Esophagus squamous epithelium (tissue), 5 donors: ENCODE measurements at regions not wholly inside any gene's neighbourhood (a gene's known extent, or its start where the extent isn't known, plus 50 kb on each side); places are given as distances from the start of the nearest gene placed in this dataset.

Experiments
- DNase-seq: peaks from one replicate; lab custom pipeline; 2025; lab: John Stamatoyannopoulos, UW
- H3K27ac ChIP-seq, 4 donors: fragments of 200-600 bp; sonication (generic); one replicate each; pipeline ENCODE4 v1.5.1; 2016 to 2019; ENCODE audit warnings: mild to moderate bottlenecking in 1 of 4
- H3K27me3 ChIP-seq, 4 donors: fragments of 200-600 bp; sonication (generic); 1 replicate in 3 of 4; 2 replicates in 1 of 4; pipeline versions ENCODE4 v1.5.1 to v1.6.0; 2017 to 2021; ENCODE audit warnings: antibody characterized with exemption in 1 of 4
- H3K36me3 ChIP-seq, 3 donors: fragments of 200-600 bp; sonication (generic); one replicate each; pipeline ENCODE4 v1.5.1; 2016 to 2019
- H3K4me1 ChIP-seq, 3 donors: fragments of 200-600 bp; sonication (generic); one replicate each; pipeline ENCODE4 v1.5.1; 2017 to 2019
- H3K4me3 ChIP-seq, 4 donors: fragments of 200-600 bp; sonication (generic); 1 replicate in 3 of 4; 2 replicates in 1 of 4; pipeline ENCODE4 v1.5.1; 2016 to 2019; ENCODE audit warnings: mild to moderate bottlenecking in 2 of 4, moderate library complexity in 1 of 4
- H3K9me3 ChIP-seq, 3 donors: fragments of 200-600 bp; sonication (generic); one replicate each; pipeline ENCODE4 v1.5.1; 2016 to 2019
- POLR2A ChIP-seq, 4 donors: fragments of 450-650 bp; IDR thresholded peaks; one replicate each; pipeline ENCODE4 v1.6.1; 2017; ENCODE audit warnings: antibody characterized with exemption in 4 of 4, mild to moderate bottlenecking in 4 of 4, moderate library complexity in 3 of 4
- WGBS, 2 donors: methylation state at CpG; one replicate each; pipeline ENCODE4 v1.1.5; 2018; 5-methylcytosine and 5-hydroxymethylcytosine counted together
- intact Hi-C: fragments of 100-400 bp; cut with DNase I; formaldehyde crosslinking; loops from one replicate; pipeline ENCODE4 v1.15.0; 2022
- TF ChIP-seq, protein P1 (sequence below), 6 experiments: fragments of 450-650 bp in 4 of 6; fragments of 200-600 bp in 2 of 6; sonication (generic) in 2 of 6; IDR thresholded peaks; one replicate each; pipeline ENCODE4 v1.5.1; 2016 to 2019; ENCODE audit warnings: antibody characterized with exemption in 6 of 6, mild to moderate bottlenecking in 4 of 6, moderate library complexity in 4 of 6
- donor health status: DM: yes; HTN: yes; CAD: no.

DNA sequence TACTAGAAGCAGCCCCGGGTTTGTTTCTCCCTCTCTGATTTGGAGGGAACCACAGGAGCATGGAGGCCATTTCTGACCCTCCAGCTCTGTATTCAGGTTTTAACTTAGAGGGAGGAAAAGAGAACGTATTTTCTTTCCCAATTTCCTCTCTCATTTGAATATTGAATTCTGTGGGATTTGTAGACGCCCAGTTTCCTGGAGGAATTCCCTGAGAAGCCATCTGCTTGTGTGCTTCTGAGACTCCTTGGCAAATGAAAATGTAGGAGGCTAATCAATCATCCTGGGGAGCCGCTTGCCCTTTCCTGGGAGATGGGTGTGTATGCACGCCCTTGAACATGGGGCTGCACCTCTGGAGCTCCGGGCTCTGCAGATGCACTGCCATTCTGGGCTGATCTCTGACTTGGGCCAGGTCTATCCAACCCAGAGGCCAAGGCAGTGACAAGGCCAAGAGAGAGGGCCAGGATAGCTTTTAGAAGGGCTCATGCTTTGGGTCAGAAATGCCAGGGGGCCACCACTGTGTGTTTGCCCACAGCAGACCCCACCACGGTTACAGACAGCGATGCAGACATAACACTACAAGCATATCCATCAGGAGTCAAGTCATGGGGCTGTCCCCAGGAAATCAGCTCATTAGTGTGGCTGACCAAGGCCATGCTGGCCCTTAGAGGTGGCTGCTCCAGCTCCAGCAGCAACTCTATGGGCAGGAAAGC is 174.5 kb downstream of the C5orf15 start:
- peaks cover 0 to 43% (median 0%) of the 10 kb centered on the region in 4 donors for H3K27me3 ChIP-seq
- intact Hi-C loops, result no loop called here
- H3K4me1 ChIP-seq, result no peaks in the 10 kb centered on the region
- no peak for TF ChIP-seq POLR2A (IDR thresholded peaks at IDR 0.05)
- TF ChIP-seq, protein P1, sequence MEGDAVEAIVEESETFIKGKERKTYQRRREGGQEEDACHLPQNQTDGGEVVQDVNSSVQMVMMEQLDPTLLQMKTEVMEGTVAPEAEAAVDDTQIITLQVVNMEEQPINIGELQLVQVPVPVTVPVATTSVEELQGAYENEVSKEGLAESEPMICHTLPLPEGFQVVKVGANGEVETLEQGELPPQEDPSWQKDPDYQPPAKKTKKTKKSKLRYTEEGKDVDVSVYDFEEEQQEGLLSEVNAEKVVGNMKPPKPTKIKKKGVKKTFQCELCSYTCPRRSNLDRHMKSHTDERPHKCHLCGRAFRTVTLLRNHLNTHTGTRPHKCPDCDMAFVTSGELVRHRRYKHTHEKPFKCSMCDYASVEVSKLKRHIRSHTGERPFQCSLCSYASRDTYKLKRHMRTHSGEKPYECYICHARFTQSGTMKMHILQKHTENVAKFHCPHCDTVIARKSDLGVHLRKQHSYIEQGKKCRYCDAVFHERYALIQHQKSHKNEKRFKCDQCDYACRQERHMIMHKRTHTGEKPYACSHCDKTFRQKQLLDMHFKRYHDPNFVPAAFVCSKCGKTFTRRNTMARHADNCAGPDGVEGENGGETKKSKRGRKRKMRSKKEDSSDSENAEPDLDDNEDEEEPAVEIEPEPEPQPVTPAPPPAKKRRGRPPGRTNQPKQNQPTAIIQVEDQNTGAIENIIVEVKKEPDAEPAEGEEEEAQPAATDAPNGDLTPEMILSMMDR (IDR thresholded peaks at IDR 0.05), result no peak
- H3K4me3 ChIP-seq, result no peak overlapping the region
- DNase-seq, result no peak
- no peak overlapping the region for H3K27ac ChIP-seq
- 56 to 79% methylated on average over 3 of the region's 8 CpGs for WGBS, 2 donors
- no peaks in the 10 kb centered on the region for H3K36me3 ChIP-seq
- no peaks in the 10 kb centered on the region for H3K9me3 ChIP-seq

DNA sequence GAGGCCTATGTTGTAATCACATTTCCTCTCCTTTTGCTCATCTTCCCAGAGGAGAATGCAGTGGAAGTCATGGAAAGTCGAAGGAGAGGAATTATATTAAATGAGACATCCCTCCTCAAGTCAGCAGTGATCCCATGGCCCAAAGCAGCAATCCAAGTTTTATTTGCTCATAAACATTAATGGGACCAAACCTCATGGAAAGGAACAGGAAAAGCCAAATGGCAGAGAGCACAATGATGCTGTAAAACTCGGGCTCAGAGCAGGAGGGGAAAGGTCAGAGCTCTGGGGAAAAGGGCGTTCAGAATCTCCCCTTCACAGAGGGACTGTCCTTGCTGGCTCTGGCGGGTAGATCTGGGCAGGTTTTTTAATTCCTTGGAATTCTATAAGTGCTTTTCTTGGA is 175.8 kb downstream of the C5orf15 start:
- H3K36me3 ChIP-seq, result no peaks in the 10 kb centered on the region
- intact Hi-C loops, result no loop called here
- no peak overlapping the region for H3K4me3 ChIP-seq
- no peaks in the 10 kb centered on the region for H3K9me3 ChIP-seq
- TF ChIP-seq, protein P1 (IDR thresholded peaks at IDR 0.05), result no peak
- TF ChIP-seq POLR2A (IDR thresholded peaks at IDR 0.05), result no peak
- no peak for DNase-seq
- H3K4me1 ChIP-seq, result no peaks in the 10 kb centered on the region
- H3K27me3 ChIP-seq, result peaks cover 0 to 41% (median 0%) of the 10 kb centered on the region in 4 donors
- 57 to 73% methylated on average over 4 of the region's 4 CpGs for WGBS, 2 donors
- no peak overlapping the region for H3K27ac ChIP-seq

DNA sequence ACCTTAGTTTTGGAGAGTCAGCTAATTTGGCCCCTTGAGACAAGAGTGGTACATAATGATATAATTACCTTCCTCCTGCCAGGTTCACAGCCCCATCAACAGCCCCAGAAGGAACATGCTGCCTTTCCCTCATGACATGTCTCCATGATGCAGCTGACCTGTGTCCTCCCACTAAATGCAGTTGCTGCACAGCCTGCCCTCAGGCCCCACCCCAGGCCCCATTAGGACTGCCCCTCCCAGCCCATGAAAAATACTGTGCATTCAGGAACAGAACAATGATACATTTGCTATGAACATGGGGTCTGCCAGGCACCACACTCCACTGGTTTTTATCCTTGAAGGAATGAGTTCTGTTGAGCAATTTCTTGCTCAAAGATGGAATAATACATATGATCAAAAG is 176.4 kb downstream of the C5orf15 start:
- intact Hi-C loops, result no loop called here
- Histone ChIP-seq H3K27me3 (peaks cover 0 to 41% (median 0%) of the 10 kb centered on the region in 4 donors), H3K4me3 (no peak overlapping the region), H3K9me3 (no peaks in the 10 kb centered on the region), H3K36me3 (no peaks in the 10 kb centered on the region), H3K4me1 (no peaks in the 10 kb centered on the region), H3K27ac (no peak overlapping the region)
- DNase-seq, result no peak
- no peak for TF ChIP-seq POLR2A (IDR thresholded peaks at IDR 0.05)
- TF ChIP-seq, protein P1 (IDR thresholded peaks at IDR 0.05), result no peak

- no peaks in the 10 kb centered on the region for H3K4me1 ChIP-seq
- H3K4me3 ChIP-seq, result no peak overlapping the region
- intact Hi-C loops, result no loop called here
- TF ChIP-seq, protein P1 (IDR thresholded peaks at IDR 0.05), result no peak
- no peak for TF ChIP-seq POLR2A (IDR thresholded peaks at IDR 0.05)
- no peak overlapping the region for H3K27ac ChIP-seq
- DNase-seq, result no peak
- WGBS, 2 donors, result 39 to 96% methylated on average over 1 of the region's 1 CpG
- H3K36me3 ChIP-seq, result no peaks in the 10 kb centered on the region
- H3K27me3 ChIP-seq, result peaks cover 0 to 34% (median 0%) of the 10 kb centered on the region in 4 donors
- H3K9me3 ChIP-seq, result no peaks in the 10 kb centered on the region
These were observed 177.5 kb downstream of the C5orf15 start for GRCh38 chr5:133790898-133791297.

DNA sequence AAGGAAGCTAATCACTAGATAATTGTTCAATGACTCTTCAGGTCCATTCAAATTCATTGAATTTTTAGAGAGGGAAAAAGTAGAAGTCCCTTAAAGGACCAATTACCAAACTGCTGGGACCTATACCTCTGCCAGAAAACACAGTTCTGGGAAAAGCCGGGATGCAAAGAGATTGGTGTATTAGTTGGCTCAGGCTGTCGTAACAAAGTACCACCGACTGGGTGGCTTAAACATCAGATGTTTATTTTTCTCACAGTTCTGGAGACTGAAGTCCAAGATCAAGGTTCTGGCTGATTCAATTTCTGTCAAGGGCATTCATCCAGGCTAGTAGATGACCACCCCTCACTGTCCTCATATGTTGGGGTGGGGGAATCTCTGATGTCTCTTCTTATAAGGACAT is 177.1 kb upstream of the FSTL4 start:
- 81% methylated on average over 3 of the region's 3 CpGs for WGBS, 2 donors
- intact Hi-C loops, result no loop called here
- Histone ChIP-seq H3K9me3 (no peaks in the 10 kb centered on the region), H3K4me1 (no peaks in the 10 kb centered on the region), H3K4me3 (no peak overlapping the region), H3K36me3 (no peaks in the 10 kb centered on the region), H3K27ac (no peak overlapping the region), H3K27me3 (peaks cover 0 to 24% (median 0%) of the 10 kb centered on the region in 4 donors)
- TF ChIP-seq, protein P1 (IDR thresholded peaks at IDR 0.05), result no peak
- TF ChIP-seq POLR2A (IDR thresholded peaks at IDR 0.05), result no peak
- no peak for DNase-seq
